ENCODE measurements at regions not wholly inside any gene's neighbourhood (a gene's known extent, or its start where the extent isn't known, plus 50 kb on each side); places are given as distances from the start of the nearest gene placed in this dataset.

GRCh38 chr1:226494092-226494609, 54.4 kb upstream of the STUM start:
- TF ChIP-seq ZFX (IDR thresholded peaks at IDR 0.05): no peak
- no peak for TF ChIP-seq SP1 (IDR thresholded peaks at IDR 0.05; ENCODE audit: low read depth)
- no peak for TF ChIP-seq SIN3A (IDR thresholded peaks at IDR 0.05; ENCODE audit: low read depth)
- no peak for TF ChIP-seq ATF3 (IDR thresholded peaks at IDR 0.05)
- no peak for TF ChIP-seq ELF1 (IDR thresholded peaks at IDR 0.05; ENCODE audit: borderline replicate concordance, low read depth)
- no peak for TF ChIP-seq POLR2AphosphoS5 (IDR thresholded peaks at IDR 0.05; ENCODE audit: low read depth, low read length)
- TF ChIP-seq EZH2phosphoT487 (IDR thresholded peaks at IDR 0.05; ENCODE audit: borderline replicate concordance): no peak
- TF ChIP-seq CBX3 (IDR thresholded peaks at IDR 0.05; ENCODE audit: low read depth): no peak
- TF ChIP-seq, protein P1, sequence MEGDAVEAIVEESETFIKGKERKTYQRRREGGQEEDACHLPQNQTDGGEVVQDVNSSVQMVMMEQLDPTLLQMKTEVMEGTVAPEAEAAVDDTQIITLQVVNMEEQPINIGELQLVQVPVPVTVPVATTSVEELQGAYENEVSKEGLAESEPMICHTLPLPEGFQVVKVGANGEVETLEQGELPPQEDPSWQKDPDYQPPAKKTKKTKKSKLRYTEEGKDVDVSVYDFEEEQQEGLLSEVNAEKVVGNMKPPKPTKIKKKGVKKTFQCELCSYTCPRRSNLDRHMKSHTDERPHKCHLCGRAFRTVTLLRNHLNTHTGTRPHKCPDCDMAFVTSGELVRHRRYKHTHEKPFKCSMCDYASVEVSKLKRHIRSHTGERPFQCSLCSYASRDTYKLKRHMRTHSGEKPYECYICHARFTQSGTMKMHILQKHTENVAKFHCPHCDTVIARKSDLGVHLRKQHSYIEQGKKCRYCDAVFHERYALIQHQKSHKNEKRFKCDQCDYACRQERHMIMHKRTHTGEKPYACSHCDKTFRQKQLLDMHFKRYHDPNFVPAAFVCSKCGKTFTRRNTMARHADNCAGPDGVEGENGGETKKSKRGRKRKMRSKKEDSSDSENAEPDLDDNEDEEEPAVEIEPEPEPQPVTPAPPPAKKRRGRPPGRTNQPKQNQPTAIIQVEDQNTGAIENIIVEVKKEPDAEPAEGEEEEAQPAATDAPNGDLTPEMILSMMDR (IDR thresholded peaks at IDR 0.05 in 2 of 3, conservative IDR thresholded peaks at IDR 0.05 in 1 of 3; ENCODE audit: borderline replicate concordance in 1 of 3, insufficient read depth in 1 of 3, low read depth in 2 of 3, low read length in 2 of 3): no peak
- no peak for TF ChIP-seq TCF7L2 (IDR thresholded peaks at IDR 0.05; ENCODE audit: borderline replicate concordance, extremely low read depth, insufficient read depth, insufficient read length)
- TF ChIP-seq EGR1 (IDR thresholded peaks at IDR 0.05; ENCODE audit: low read depth): no peak
- no peak for TF ChIP-seq ZNF274 (IDR thresholded peaks at IDR 0.05; ENCODE audit: low read depth, low read length)
- no peak for TF ChIP-seq REST (IDR thresholded peaks at IDR 0.05; ENCODE audit: low read depth)
- no peak for TF ChIP-seq FOSL1 (IDR thresholded peaks at IDR 0.05; ENCODE audit: low read depth)
- TF ChIP-seq RAD21 (IDR thresholded peaks at IDR 0.05; ENCODE audit: low read depth): no peak
- no peaks in the 10 kb centered on the region for H3K36me3 ChIP-seq (ENCODE audit: control insufficient read depth in 1 of 2, insufficient read depth in 2 of 2, low read length in 2 of 2)
- ChIA-PET CTCF (no interaction called here), RAD21 (ENCODE audit: low non-redundant PET in 1 of 2, low total read pairs in 2 of 2, uncharacterized antibody in 2 of 2, unreplicated experiment in 2 of 2) (no interaction called here), POLR2A (no interaction called here)
- no peak overlapping the region for H3K4me3 ChIP-seq (replicated peaks in 1 of 2; ENCODE audit: low read depth in 1 of 2, low read length in 2 of 2)
- H3K4me1 ChIP-seq (ENCODE audit: control insufficient read depth in 1 of 2, insufficient read depth in 2 of 2, low read length in 2 of 2): no peaks in the 10 kb centered on the region
- no peak overlapping the region for H3K4me2 ChIP-seq (ENCODE audit: low read length)
- H3K27ac ChIP-seq (ENCODE audit: low read depth, low read length): no peak overlapping the region
- no peaks in the 10 kb centered on the region for H4K20me1 ChIP-seq (ENCODE audit: insufficient read depth)
- H3K9ac ChIP-seq (ENCODE audit: low read length): no peak overlapping the region
- H3K9me2 ChIP-seq (ENCODE audit: insufficient read depth): no peaks in the 10 kb centered on the region
- no TSS peak for BruUV-seq (replicated peaks)
- no peaks in the 10 kb centered on the region for H3K27me3 ChIP-seq (ENCODE audit: insufficient read depth, low read length)
- intact Hi-C loops (cut with micrococcal nuclease): no loop called here
- no peaks in the 10 kb centered on the region for H3K9me3 ChIP-seq (ENCODE audit: control insufficient read depth in 1 of 2, insufficient read depth in 1 of 2, low read depth in 1 of 2, low read length in 2 of 2)
- H3K79me2 ChIP-seq (ENCODE audit: insufficient read depth, low read length): no peaks in the 10 kb centered on the region
- ATAC-seq (no peak), DNase-seq (ENCODE audit: low read depth, low spot score) (no peak)
- no peak overlapping the region for H2AFZ ChIP-seq (ENCODE audit: low read depth, low read length, poor library complexity, severe bottlenecking)

All from HCT116 (cell line).